Endothelial cell of umbilical vein (primary cell): ENCODE measurements at regions not wholly inside any gene's neighbourhood (a gene's known extent, or its start where the extent isn't known, plus 50 kb on each side); places are given as distances from the start of the nearest gene placed in this dataset.

ENCODE experiments used
- BruUV-seq: library from RNA; stranded (reverse); fragments of 400-500 nt; replicated peaks from 2 replicates; lab custom pipeline; 2021; lab: Mats Ljungman, UMichigan
- CTCF ChIA-PET: fragments of 300-600, 350-600 bp; sonication (Branson Sonifier 250); formaldehyde crosslinking; loops from one replicate; lab custom pipeline; 2021; ENCODE audit warnings: antibody characterized with exemption, inconsistent platforms; lab: Charles Lee
- POLR2A ChIA-PET: fragments of 300-600, 350-600 bp; sonication (Branson Sonifier 250); formaldehyde crosslinking; loops from one replicate; lab custom pipeline; 2021; ENCODE audit warnings: antibody characterized with exemption, inconsistent platforms; lab: Charles Lee
- DNase-seq: peaks from one replicate; pipeline ENCODE4 v3.0.0-alpha.2; 2011; ENCODE audit warnings: low read depth, low spot score
- FAIRE-seq: peaks from 2 replicates; lab custom pipeline; 2011; peaks lifted over from hg19 to GRCh38; lab: Jason Lieb, UNC
- H2AFZ ChIP-seq: 2 replicates; pipeline ENCODE4 v1.6.0; 2012; ENCODE audit warnings: low read depth, low read length, control low read depth, inconsistent platforms
- H3K27ac ChIP-seq: 2 replicates; pipeline ENCODE4 v1.5.1; 2011; ENCODE audit warnings: low read depth, mild to moderate bottlenecking, control low read depth, low read length, moderate library complexity; ENCODE audit not compliant: insufficient read depth
- H3K27me3 ChIP-seq, 2 experiments: 2 replicates each; pipeline versions ENCODE4 v1.6.0 to v1.6.1; 2011; ENCODE audit warnings: low read length in 2 of 2, mixed read lengths in 1 of 2; ENCODE audit not compliant: control insufficient read depth in 2 of 2, insufficient read depth in 2 of 2
- H3K36me3 ChIP-seq, 2 experiments: 2 replicates in 1 of 2; 3 replicates in 1 of 2; pipeline ENCODE4 v1.5.1; 2011; ENCODE audit warnings: low read length in 2 of 2, mild to moderate bottlenecking in 1 of 2, moderate library complexity in 1 of 2; ENCODE audit not compliant: control insufficient read depth in 2 of 2, insufficient read depth in 2 of 2; ENCODE audit errors: extremely low read depth in 1 of 2
- H3K4me1 ChIP-seq: 3 replicates; pipeline ENCODE4 v1.5.1; 2011; ENCODE audit warnings: mild to moderate bottlenecking, low read length; ENCODE audit not compliant: control insufficient read depth, insufficient read depth; ENCODE audit errors: extremely low read depth
- H3K4me2 ChIP-seq: 2 replicates; pipeline ENCODE4 v1.6.1; 2011; ENCODE audit warnings: low read length, control low read depth, mixed read lengths; ENCODE audit not compliant: insufficient read depth
- H3K4me3 ChIP-seq, 3 experiments: fragments of 200-600 bp in 1 of 3; sonication (generic), shearing (Covaris generic) in 1 of 3; replicated peaks in 1 of 3; 2 replicates each; pipeline ENCODE4 v1.5.1; 2011 to 2016; ENCODE audit warnings: control low read depth in 3 of 3, low read length in 3 of 3, mild to moderate bottlenecking in 2 of 3, inconsistent platforms in 1 of 3, low read depth in 1 of 3, moderate library complexity in 1 of 3; ENCODE audit not compliant: insufficient read depth in 1 of 3
- H3K79me2 ChIP-seq: 2 replicates; pipeline ENCODE4 v1.6.0; 2012; ENCODE audit warnings: low read length, inconsistent platforms; ENCODE audit not compliant: control insufficient read depth, insufficient read depth
- H3K9ac ChIP-seq: replicated peaks from 2 replicates; pipeline ENCODE3; 2011; ENCODE audit warnings: low read length, control low read depth; ENCODE audit not compliant: insufficient read depth; ENCODE audit errors: extremely low read depth
- H3K9me1 ChIP-seq: replicated peaks from 3 replicates; pipeline ENCODE4 v1.6.0; 2011; ENCODE audit warnings: mild to moderate bottlenecking, low read length; ENCODE audit not compliant: control insufficient read depth, insufficient read depth; ENCODE audit errors: extremely low read depth
- H3K9me3 ChIP-seq: replicated peaks from 2 replicates; pipeline ENCODE4 v1.5.1; 2012; ENCODE audit warnings: low read length, inconsistent platforms; ENCODE audit not compliant: control insufficient read depth, insufficient read depth
- H4K20me1 ChIP-seq: replicated peaks from 2 replicates; pipeline ENCODE3; 2011; ENCODE audit warnings: mild to moderate bottlenecking, low read length; ENCODE audit not compliant: control insufficient read depth, insufficient read depth; ENCODE audit errors: extremely low read depth
- CTCF ChIP-seq, 2 donors: IDR thresholded peaks; 1 replicate in 1 of 2; 2 replicates in 1 of 2; pipeline ENCODE4 v1.5.1; 2011; ENCODE audit warnings: low read length in 2 of 2, mild to moderate bottlenecking in 2 of 2, moderate library complexity in 2 of 2, control low read depth in 1 of 2, inconsistent platforms in 1 of 2, low read depth in 1 of 2; ENCODE audit not compliant: insufficient read depth in 1 of 2; ENCODE audit errors: extremely low read depth in 1 of 2
- GATA2 ChIP-seq: IDR thresholded peaks from 2 replicates; pipeline ENCODE4 v1.7.0; 2011; ENCODE audit warnings: low read depth, mild to moderate bottlenecking, moderate library complexity, mixed read lengths, low read length; ENCODE audit not compliant: insufficient read length, insufficient read depth
- JUN ChIP-seq: IDR thresholded peaks from 2 replicates; pipeline ENCODE4 v1.6.1; 2011; ENCODE audit warnings: borderline replicate concordance, low read depth; ENCODE audit not compliant: insufficient read length, insufficient read depth
- MAX ChIP-seq: IDR thresholded peaks from 2 replicates; pipeline ENCODE4 v1.6.1; 2011; ENCODE audit not compliant: insufficient read depth, insufficient read length
- MYC ChIP-seq: IDR thresholded peaks from one replicate; pipeline ENCODE4 v1.6.1; 2011; ENCODE audit warnings: mild to moderate bottlenecking, low read depth, low read length
- dilution Hi-C: fragments of 300-500 bp; cut with MboI; formaldehyde crosslinking; loops from one replicate; pipeline ENCODE4 v1.15.0; 2019; ENCODE audit warnings: low sequenced_read_pairs; ENCODE audit not compliant: extremely low pct_ligation_motif_present
- intact Hi-C: fragments of 100-400 bp; cut with micrococcal nuclease; formaldehyde crosslinking; loops from one replicate; pipeline ENCODE4 v1.10.0; 2022

GRCh38 chr10:57395923-57396322 is 871.8 kb downstream of the IPMK start:
- H3K79me2 ChIP-seq: no peaks in the 10 kb centered on the region
- H3K4me2 ChIP-seq: no peak overlapping the region
- H3K9me1 ChIP-seq: no peaks in the 10 kb centered on the region
- no peaks in the 10 kb centered on the region for H3K4me1 ChIP-seq
- no peak overlapping the region for H3K9ac ChIP-seq
- no peaks in the 10 kb centered on the region for H3K27me3 ChIP-seq
- dilution Hi-C loops: no loop called here
- ChIA-PET CTCF (no interaction called here), POLR2A (no interaction called here)
- peaks cover 4% of the 10 kb centered on the region for H3K9me3 ChIP-seq
- intact Hi-C loops: no loop called here
- FAIRE-seq: no peak
- no peaks in the 10 kb centered on the region for H4K20me1 ChIP-seq
- DNase-seq: no peak
- TF ChIP-seq MYC (no peak), GATA2 (no peak), MAX (no peak), CTCF (IDR thresholded peaks at IDR 0.05; ENCODE audit: extremely low read depth in 1 of 2, insufficient read depth in 1 of 2, low read depth in 1 of 2, low read length in 2 of 2) (no peak), JUN (no peak)
- no peak overlapping the region for H3K27ac ChIP-seq
- BruUV-seq: no TSS peak
- no peak overlapping the region for H3K4me3 ChIP-seq
- H3K36me3 ChIP-seq: no peaks in the 10 kb centered on the region
- H2AFZ ChIP-seq: no peak overlapping the region

GRCh38 chr10:57367412-57367811 is 900.3 kb downstream of the IPMK start:
- Histone ChIP-seq H3K79me2 (no peaks in the 10 kb centered on the region), H3K36me3 (no peaks in the 10 kb centered on the region), H3K9me3 (no peaks in the 10 kb centered on the region), H3K9ac (no peak overlapping the region), H4K20me1 (no peaks in the 10 kb centered on the region), H3K27me3 (no peaks in the 10 kb centered on the region), H3K4me3 (no peak overlapping the region), H3K9me1 (no peaks in the 10 kb centered on the region), H3K4me1 (no peaks in the 10 kb centered on the region), H3K4me2 (no peak overlapping the region), H2AFZ (no peak overlapping the region), H3K27ac (no peak overlapping the region)
- ChIA-PET POLR2A (no interaction called here), CTCF (no interaction called here)
- intact Hi-C loops: loop anchor here (10.0 kb wide), 1 partner anchor 1197 kb away; no protein-coding TSS in a partner anchor
- TF ChIP-seq CTCF (IDR thresholded peaks at IDR 0.05; ENCODE audit: extremely low read depth in 1 of 2, insufficient read depth in 1 of 2, low read depth in 1 of 2, low read length in 2 of 2): no peak
- no peak for TF ChIP-seq MYC
- FAIRE-seq (no peak), DNase-seq (no peak)
- dilution Hi-C loops: no loop called here
- BruUV-seq: no TSS peak
